H1 (cell line): ENCODE measurements at regions not wholly inside any gene's neighbourhood (a gene's known extent, or its start where the extent isn't known, plus 50 kb on each side); places are given as distances from the start of the nearest gene placed in this dataset.

Experiments
- CTCF ChIA-PET: fragments of 300-600 bp; sonication (Branson Sonifier 250); formaldehyde crosslinking; loops from one replicate; lab custom pipeline; 2021; ENCODE audit not compliant: partially characterized antibody; lab: Charles Lee
- POLR2A ChIA-PET: fragments of 300-600 bp; sonication (Branson Sonifier 250); formaldehyde crosslinking; loops from one replicate; lab custom pipeline; 2021; ENCODE audit warnings: inconsistent platforms; ENCODE audit not compliant: partially characterized antibody; lab: Charles Lee
- DNase-seq, 2 experiments: peaks; one replicate each; pipeline versions ENCODE4 v3.0.0 to v3.0.0-alpha.2; 2010 to 2022; ENCODE audit warnings: low spot score in 2 of 2, low read depth in 1 of 2, mixed read lengths in 1 of 2
- FAIRE-seq: peaks from 2 replicates; lab custom pipeline; 2011; peaks lifted over from hg19 to GRCh38; lab: Jason Lieb, UNC
- H2AFZ ChIP-seq: 2 replicates; pipeline ENCODE4 v1.8.1; 2012; ENCODE audit warnings: low read length, inconsistent platforms
- H2AK5ac ChIP-seq: 2 replicates; pipeline ENCODE4 v1.6.1; 2013; ENCODE audit warnings: low read depth, low read length
- H2BK120ac ChIP-seq: replicated peaks from 2 replicates; pipeline ENCODE3; 2013; ENCODE audit warnings: low read depth, low read length, inconsistent platforms
- H2BK12ac ChIP-seq: 2 replicates; pipeline ENCODE4 v1.6.1; 2013; ENCODE audit warnings: low read depth, low read length
- H2BK15ac ChIP-seq: 2 replicates; pipeline ENCODE4 v1.6.1; 2013; ENCODE audit warnings: low read length
- H2BK20ac ChIP-seq: 2 replicates; pipeline ENCODE4 v1.6.1; 2013; ENCODE audit warnings: low read length
- H2BK5ac ChIP-seq: 2 replicates; pipeline ENCODE4 v1.6.1; 2013; ENCODE audit warnings: low read depth, low read length
- H3K14ac ChIP-seq: 2 replicates; pipeline ENCODE4 v1.6.1; 2013; ENCODE audit warnings: inconsistent platforms; ENCODE audit not compliant: insufficient read length
- H3K18ac ChIP-seq: 2 replicates; pipeline ENCODE4 v1.6.1; 2013; ENCODE audit warnings: low read length; ENCODE audit errors: extremely low read depth
- H3K23ac ChIP-seq: 2 replicates; pipeline ENCODE4 v1.6.1; 2013; ENCODE audit warnings: inconsistent platforms; ENCODE audit not compliant: insufficient read length
- H3K23me2 ChIP-seq: 2 replicates; pipeline ENCODE4 v1.6.1; 2013; ENCODE audit warnings: low read depth, low read length
- H3K27ac ChIP-seq: 2 replicates; pipeline ENCODE4 v1.6.1; 2011; ENCODE audit warnings: low read depth, low read length, inconsistent platforms
- H3K27me3 ChIP-seq, 4 experiments: replicated peaks in 1 of 4; 1 replicate in 1 of 4; 2 replicates in 3 of 4; pipeline versions ENCODE4 v1.6.1 to v1.8.1; 2011 to 2013; ENCODE audit warnings: low read length in 3 of 4, mild to moderate bottlenecking in 3 of 4, inconsistent platforms in 2 of 4, mixed read lengths in 2 of 4, moderate library complexity in 1 of 4; ENCODE audit not compliant: control insufficient read depth in 3 of 4, insufficient read depth in 3 of 4; ENCODE audit errors: extremely low read depth in 1 of 4
- H3K36me3 ChIP-seq, 4 experiments: 2 replicates each; pipeline versions ENCODE4 v1.6.1 to v1.8.1; 2011 to 2013; ENCODE audit warnings: mild to moderate bottlenecking in 4 of 4, low read length in 3 of 4, moderate library complexity in 2 of 4, control low read depth in 1 of 4, inconsistent platforms in 1 of 4; ENCODE audit not compliant: insufficient read depth in 4 of 4, control insufficient read depth in 2 of 4
- H3K4ac ChIP-seq: replicated peaks from 2 replicates; pipeline ENCODE3; 2013; ENCODE audit warnings: low read length, low read depth, mixed read lengths, inconsistent platforms; ENCODE audit not compliant: insufficient read length
- H3K4me1 ChIP-seq, 4 experiments: replicated peaks in 1 of 4; 1 replicate in 1 of 4; 2 replicates in 3 of 4; pipeline versions ENCODE4 v1.6.1 to v1.8.1; 2011 to 2013; ENCODE audit warnings: low read length in 3 of 4, inconsistent platforms in 2 of 4, mixed read lengths in 1 of 4; ENCODE audit not compliant: insufficient read depth in 4 of 4, control insufficient read depth in 3 of 4
- H3K4me2 ChIP-seq, 2 experiments: 2 replicates each; pipeline versions ENCODE4 v1.6.1 to v1.8.1; 2011 to 2013; ENCODE audit warnings: low read depth in 2 of 2, low read length in 2 of 2, control low read depth in 1 of 2, inconsistent platforms in 1 of 2, mild to moderate bottlenecking in 1 of 2; ENCODE audit not compliant: insufficient read depth in 1 of 2
- H3K4me3 ChIP-seq, 4 experiments: fragments of 200-600, 300-600 bp in 1 of 4; sonication (generic), shearing (Covaris generic), sonication (Bioruptor Twin) in 1 of 4; 2 replicates each; pipeline versions ENCODE4 v1.5.1 to v1.8.1; 2011 to 2016; ENCODE audit warnings: low read length in 4 of 4, low read depth in 3 of 4, control low read depth in 2 of 4, inconsistent platforms in 2 of 4, mild to moderate bottlenecking in 2 of 4, mixed read lengths in 1 of 4, moderate library complexity in 1 of 4; ENCODE audit not compliant: insufficient read depth in 2 of 4; ENCODE audit errors: extremely low read depth in 1 of 4
- H3K56ac ChIP-seq: replicated peaks from 2 replicates; pipeline ENCODE3; 2013; ENCODE audit warnings: low read depth, mild to moderate bottlenecking, mixed read lengths, low read length, inconsistent platforms; ENCODE audit not compliant: insufficient read length
- H3K79me1 ChIP-seq: 2 replicates; pipeline ENCODE4 v1.6.1; 2013; ENCODE audit warnings: low read depth, low read length, control low read depth
- H3K79me2 ChIP-seq, 2 experiments: 2 replicates each; pipeline versions ENCODE4 v1.6.1 to v1.8.1; 2012 to 2013; ENCODE audit warnings: low read length in 2 of 2, mild to moderate bottlenecking in 2 of 2, inconsistent platforms in 1 of 2; ENCODE audit not compliant: insufficient read depth in 2 of 2, control insufficient read depth in 1 of 2
- H3K9ac ChIP-seq, 4 experiments: replicated peaks in 1 of 4; 1 replicate in 1 of 4; 2 replicates in 3 of 4; pipeline versions ENCODE4 v1.6.1 to v1.8.1; 2011 to 2013; ENCODE audit warnings: low read depth in 3 of 4, low read length in 3 of 4, control low read depth in 2 of 4, mild to moderate bottlenecking in 2 of 4, moderate library complexity in 2 of 4, inconsistent platforms in 1 of 4; ENCODE audit errors: extremely low read depth in 1 of 4
- H3K9me3 ChIP-seq, 2 experiments: 2 replicates each; pipeline versions ENCODE4 v1.6.1 to v1.8.1; 2012 to 2013; ENCODE audit warnings: mild to moderate bottlenecking in 2 of 2, moderate library complexity in 2 of 2, control low read depth in 1 of 2, inconsistent platforms in 1 of 2, low read depth in 1 of 2, low read length in 1 of 2, mixed read lengths in 1 of 2; ENCODE audit not compliant: insufficient read depth in 2 of 2
- H4K20me1 ChIP-seq, 2 experiments: replicated peaks in 1 of 2; 2 replicates each; pipeline versions ENCODE3 to v1.8.1; 2011 to 2013; ENCODE audit warnings: inconsistent platforms in 2 of 2, low read length in 2 of 2, mild to moderate bottlenecking in 1 of 2; ENCODE audit not compliant: insufficient read depth in 2 of 2, control insufficient read depth in 1 of 2
- H4K5ac ChIP-seq: 2 replicates; pipeline ENCODE4 v1.6.1; 2013; ENCODE audit warnings: low read length, low read depth, mixed read lengths, inconsistent platforms; ENCODE audit not compliant: insufficient read length
- H4K8ac ChIP-seq: 2 replicates; pipeline ENCODE4 v1.8.0; 2013; ENCODE audit warnings: mild to moderate bottlenecking, moderate library complexity, low read length, inconsistent platforms; ENCODE audit not compliant: insufficient read depth; ENCODE audit errors: extremely low read depth
- H4K91ac ChIP-seq: replicated peaks from 2 replicates; pipeline ENCODE3; 2013; ENCODE audit warnings: low read length, mixed read lengths, inconsistent platforms; ENCODE audit not compliant: insufficient read length
- CBX5 ChIP-seq: fragments of 300-800, 300-1000 bp; sonication (generic); IDR thresholded peaks from 2 replicates; pipeline ENCODE4 v1.7.1; 2016; ENCODE audit warnings: antibody characterized with exemption, low read length, low read depth
- WGBS, 2 experiments: shearing (Covaris generic) in 1 of 2; methylation state at CpG; one replicate each; pipeline versions ENCODE4 v1.1.6 to v1.1.7; 2013 to 2015; ENCODE audit warnings: low lambda C conversion rate in 2 of 2, mixed read lengths in 2 of 2, inconsistent platforms in 1 of 2, low coverage in 1 of 2, missing lambda C conversion rate in 1 of 2; ENCODE audit not compliant: insufficient replicate concordance in 2 of 2, insufficient coverage in 1 of 2, insufficient read length in 1 of 2; ENCODE audit errors: extremely low coverage in 1 of 2, missing lambda C conversion rate in 1 of 2; 5-methylcytosine and 5-hydroxymethylcytosine counted together
- TF ChIP-seq, protein P1 (sequence below): IDR thresholded peaks from 2 replicates; pipeline ENCODE4 v1.6.1; 2012; ENCODE audit warnings: low read length, inconsistent platforms

DNA sequence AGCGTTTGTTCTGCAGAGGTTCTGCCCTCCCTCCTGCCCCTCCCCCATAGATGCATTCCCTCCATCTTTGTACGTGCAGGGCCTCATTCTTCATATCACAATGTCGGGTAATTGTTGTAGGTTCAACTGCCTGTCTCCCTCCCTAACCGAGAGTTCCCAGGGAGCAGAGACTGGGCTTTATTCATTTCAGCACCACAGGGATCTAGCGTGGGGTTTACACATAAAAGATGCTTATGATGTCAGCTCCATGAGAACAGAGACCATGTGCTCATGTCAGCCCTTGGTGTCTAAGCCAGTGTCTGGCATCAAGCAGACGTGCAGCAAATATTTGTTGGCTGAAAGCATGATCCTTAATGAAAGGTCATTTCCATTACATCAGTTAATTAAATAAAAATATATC is 298.9 kb upstream of the TRIB2 start:
- no peaks in the 10 kb centered on the region for H4K20me1 ChIP-seq
- peaks cover 0 to 1% (median 0%) of the 10 kb centered on the region in 4 experiments; a peak in 1 of 7 replicates for H3K27me3 ChIP-seq
- CTCF ChIA-PET, result no interaction called here
- 86% methylated on average over 6 of the region's 6 CpGs; no CpG with 5 or more reads in 1 of the 2 experiments for WGBS, 2 experiments
- no peak overlapping the region for H4K5ac ChIP-seq
- no peaks in the 10 kb centered on the region for H3K23me2 ChIP-seq
- H3K79me2 ChIP-seq, result no peaks in the 10 kb centered on the region
- no peak overlapping the region for H2BK20ac ChIP-seq
- H2AK5ac ChIP-seq, result no peak overlapping the region
- H2BK12ac ChIP-seq, result no peak overlapping the region
- no peak overlapping the region for H3K4me3 ChIP-seq
- no peak overlapping the region for H2BK15ac ChIP-seq
- no peak overlapping the region for H3K23ac ChIP-seq
- no peak overlapping the region for H2AFZ ChIP-seq
- H2BK5ac ChIP-seq, result no peak overlapping the region
- no peak overlapping the region for H3K27ac ChIP-seq
- no peak overlapping the region for H3K56ac ChIP-seq
- FAIRE-seq (no peak), DNase-seq (no peak)
- no peak overlapping the region for H4K8ac ChIP-seq
- H3K9me3 ChIP-seq, result no peaks in the 10 kb centered on the region; a peak in 1 of 4 replicates
- no peak overlapping the region for H3K4ac ChIP-seq
- TF ChIP-seq CBX5, result no peak
- TF ChIP-seq, protein P1, sequence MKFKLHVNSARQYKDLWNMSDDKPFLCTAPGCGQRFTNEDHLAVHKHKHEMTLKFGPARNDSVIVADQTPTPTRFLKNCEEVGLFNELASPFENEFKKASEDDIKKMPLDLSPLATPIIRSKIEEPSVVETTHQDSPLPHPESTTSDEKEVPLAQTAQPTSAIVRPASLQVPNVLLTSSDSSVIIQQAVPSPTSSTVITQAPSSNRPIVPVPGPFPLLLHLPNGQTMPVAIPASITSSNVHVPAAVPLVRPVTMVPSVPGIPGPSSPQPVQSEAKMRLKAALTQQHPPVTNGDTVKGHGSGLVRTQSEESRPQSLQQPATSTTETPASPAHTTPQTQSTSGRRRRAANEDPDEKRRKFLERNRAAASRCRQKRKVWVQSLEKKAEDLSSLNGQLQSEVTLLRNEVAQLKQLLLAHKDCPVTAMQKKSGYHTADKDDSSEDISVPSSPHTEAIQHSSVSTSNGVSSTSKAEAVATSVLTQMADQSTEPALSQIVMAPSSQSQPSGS, result no peak
- no peaks in the 10 kb centered on the region for H3K4me1 ChIP-seq
- H4K91ac ChIP-seq, result no peak overlapping the region
- no peak overlapping the region for H3K9ac ChIP-seq
- no peak overlapping the region for H3K14ac ChIP-seq
- no peak overlapping the region for H2BK120ac ChIP-seq
- H3K4me2 ChIP-seq, result no peak overlapping the region
- no peak overlapping the region for H3K18ac ChIP-seq
- H3K36me3 ChIP-seq, result no peaks in the 10 kb centered on the region
- POLR2A ChIA-PET, result no interaction called here
- H3K79me1 ChIP-seq, result no peaks in the 10 kb centered on the region
